ENCODE measurements at regions not wholly inside any gene's neighbourhood (a gene's known extent, or its start where the extent isn't known, plus 50 kb on each side); places are given as distances from the start of the nearest gene placed in this dataset.

DNA sequence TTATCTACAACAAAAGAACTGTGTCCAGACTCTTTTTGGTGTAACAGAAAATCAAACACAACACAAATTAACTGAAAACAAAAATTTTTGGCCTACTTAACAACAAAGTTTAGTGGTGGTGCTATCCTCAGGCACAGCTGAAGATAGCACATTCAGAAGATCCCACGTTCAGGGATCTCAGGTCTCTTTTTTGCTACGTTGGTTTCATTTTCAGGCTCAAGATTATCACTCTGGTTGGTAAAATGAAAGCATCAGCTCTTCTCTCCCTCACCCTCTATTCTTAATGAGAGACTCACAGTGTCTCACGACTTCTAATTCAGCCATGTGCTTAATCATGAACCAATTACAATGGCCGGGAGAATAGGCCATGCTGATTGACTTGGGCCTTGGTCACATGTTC is 146.9 kb upstream of the PTPRG start:
- Histone ChIP-seq H3K36me3 (replicated peaks in 1 of 2; ENCODE audit: control insufficient read depth in 1 of 2, insufficient read depth in 2 of 2, low read length in 1 of 2) (no peaks in the 10 kb centered on the region), H4K20me1 (ENCODE audit: insufficient read depth) (no peaks in the 10 kb centered on the region), H3K79me2 (ENCODE audit: insufficient read depth) (no peaks in the 10 kb centered on the region), H3K4me2 (no peak overlapping the region), H3K9me3 (no peaks in the 10 kb centered on the region), H3K4me1 (ENCODE audit: control insufficient read depth in 1 of 2, insufficient read depth in 2 of 2, low read depth in 1 of 2, low read length in 1 of 2) (peaks cover 0 to 2% of the 10 kb centered on the region in 2 experiments; a peak in 2 of 4 replicates), H3K9me2 (no peaks in the 10 kb centered on the region), H3K9ac (no peak overlapping the region), H3K4me3 (ENCODE audit: low read depth in 2 of 2, low read length in 1 of 2) (no peak overlapping the region), H3F3A (replicated peaks; ENCODE audit: insufficient read depth) (no peaks in the 10 kb centered on the region), H3K27me3 (ENCODE audit: insufficient read depth) (no peaks in the 10 kb centered on the region), H2AFZ (ENCODE audit: low read depth) (no peak overlapping the region; the same call in 1 of the 2 replicates), H3K27ac (ENCODE audit: low read depth in 2 of 2, low read length in 1 of 2) (no peak overlapping the region)
- TF ChIP-seq YY1 (IDR thresholded peaks at IDR 0.05; ENCODE audit: low read depth) (no peak), TAF1 (IDR thresholded peaks at IDR 0.05; ENCODE audit: borderline replicate concordance, low read depth, low read length) (no peak), TCF12 (IDR thresholded peaks at IDR 0.05) (no peak), FOXJ3 (CRISPR knock-in tag; IDR thresholded peaks at IDR 0.05) (no peak), POLR2AphosphoS5 (IDR thresholded peaks at IDR 0.05; ENCODE audit: low read depth, low read length) (no peak), TEAD4 (IDR thresholded peaks at IDR 0.05; ENCODE audit: borderline replicate concordance, insufficient read depth) (no peak)
- TF ChIP-seq, protein P1, sequence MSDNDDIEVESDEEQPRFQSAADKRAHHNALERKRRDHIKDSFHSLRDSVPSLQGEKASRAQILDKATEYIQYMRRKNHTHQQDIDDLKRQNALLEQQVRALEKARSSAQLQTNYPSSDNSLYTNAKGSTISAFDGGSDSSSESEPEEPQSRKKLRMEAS (IDR thresholded peaks at IDR 0.05; ENCODE audit: low read depth): no peak
- ChIA-PET CTCF (no interaction called here), POLR2A (no interaction called here)
- DNase-seq: no peak
- WGBS (ENCODE audit: low lambda C conversion rate): 58% methylated on average over 4 of the region's 4 CpGs

GRCh38 chr3:61415201-61415600 is 146.2 kb upstream of the PTPRG start:
- no peak overlapping the region for H3K27ac ChIP-seq (ENCODE audit: low read depth in 2 of 2, low read length in 1 of 2)
- no peak overlapping the region for H2AFZ ChIP-seq (ENCODE audit: low read depth)
- H3K9me2 ChIP-seq: no peaks in the 10 kb centered on the region
- no peaks in the 10 kb centered on the region for H3K36me3 ChIP-seq (replicated peaks in 1 of 2; ENCODE audit: control insufficient read depth in 1 of 2, insufficient read depth in 2 of 2, low read length in 1 of 2)
- no peak overlapping the region for H3K4me3 ChIP-seq (ENCODE audit: low read depth in 2 of 2, low read length in 1 of 2)
- POLR2A ChIA-PET: no interaction called here
- no peak for TF ChIP-seq TEAD4 (IDR thresholded peaks at IDR 0.05; ENCODE audit: borderline replicate concordance, insufficient read depth)
- TF ChIP-seq, protein P2, sequence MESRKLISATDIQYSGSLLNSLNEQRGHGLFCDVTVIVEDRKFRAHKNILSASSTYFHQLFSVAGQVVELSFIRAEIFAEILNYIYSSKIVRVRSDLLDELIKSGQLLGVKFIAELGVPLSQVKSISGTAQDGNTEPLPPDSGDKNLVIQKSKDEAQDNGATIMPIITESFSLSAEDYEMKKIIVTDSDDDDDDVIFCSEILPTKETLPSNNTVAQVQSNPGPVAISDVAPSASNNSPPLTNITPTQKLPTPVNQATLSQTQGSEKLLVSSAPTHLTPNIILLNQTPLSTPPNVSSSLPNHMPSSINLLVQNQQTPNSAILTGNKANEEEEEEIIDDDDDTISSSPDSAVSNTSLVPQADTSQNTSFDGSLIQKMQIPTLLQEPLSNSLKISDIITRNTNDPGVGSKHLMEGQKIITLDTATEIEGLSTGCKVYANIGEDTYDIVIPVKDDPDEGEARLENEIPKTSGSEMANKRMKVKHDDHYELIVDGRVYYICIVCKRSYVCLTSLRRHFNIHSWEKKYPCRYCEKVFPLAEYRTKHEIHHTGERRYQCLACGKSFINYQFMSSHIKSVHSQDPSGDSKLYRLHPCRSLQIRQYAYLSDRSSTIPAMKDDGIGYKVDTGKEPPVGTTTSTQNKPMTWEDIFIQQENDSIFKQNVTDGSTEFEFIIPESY (IDR thresholded peaks at IDR 0.05; ENCODE audit: borderline replicate concordance, low read depth): no peak
- no peak for TF ChIP-seq RCOR1 (IDR thresholded peaks at IDR 0.05; ENCODE audit: low read length)
- TF ChIP-seq YY1 (IDR thresholded peaks at IDR 0.05; ENCODE audit: low read depth): no peak
- TF ChIP-seq, protein P3, sequence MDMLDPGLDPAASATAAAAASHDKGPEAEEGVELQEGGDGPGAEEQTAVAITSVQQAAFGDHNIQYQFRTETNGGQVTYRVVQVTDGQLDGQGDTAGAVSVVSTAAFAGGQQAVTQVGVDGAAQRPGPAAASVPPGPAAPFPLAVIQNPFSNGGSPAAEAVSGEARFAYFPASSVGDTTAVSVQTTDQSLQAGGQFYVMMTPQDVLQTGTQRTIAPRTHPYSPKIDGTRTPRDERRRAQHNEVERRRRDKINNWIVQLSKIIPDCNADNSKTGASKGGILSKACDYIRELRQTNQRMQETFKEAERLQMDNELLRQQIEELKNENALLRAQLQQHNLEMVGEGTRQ (IDR thresholded peaks at IDR 0.05; ENCODE audit: borderline replicate concordance, low read depth, low read length): no peak
- TF ChIP-seq GATA2 (CRISPR knock-in tag; IDR thresholded peaks at IDR 0.05): no peak
- TF ChIP-seq, protein P1 (IDR thresholded peaks at IDR 0.05; ENCODE audit: low read depth): no peak
- TF ChIP-seq SMC3 (IDR thresholded peaks at IDR 0.05; ENCODE audit: low read depth, low read length): no peak
- TF ChIP-seq, protein P4, sequence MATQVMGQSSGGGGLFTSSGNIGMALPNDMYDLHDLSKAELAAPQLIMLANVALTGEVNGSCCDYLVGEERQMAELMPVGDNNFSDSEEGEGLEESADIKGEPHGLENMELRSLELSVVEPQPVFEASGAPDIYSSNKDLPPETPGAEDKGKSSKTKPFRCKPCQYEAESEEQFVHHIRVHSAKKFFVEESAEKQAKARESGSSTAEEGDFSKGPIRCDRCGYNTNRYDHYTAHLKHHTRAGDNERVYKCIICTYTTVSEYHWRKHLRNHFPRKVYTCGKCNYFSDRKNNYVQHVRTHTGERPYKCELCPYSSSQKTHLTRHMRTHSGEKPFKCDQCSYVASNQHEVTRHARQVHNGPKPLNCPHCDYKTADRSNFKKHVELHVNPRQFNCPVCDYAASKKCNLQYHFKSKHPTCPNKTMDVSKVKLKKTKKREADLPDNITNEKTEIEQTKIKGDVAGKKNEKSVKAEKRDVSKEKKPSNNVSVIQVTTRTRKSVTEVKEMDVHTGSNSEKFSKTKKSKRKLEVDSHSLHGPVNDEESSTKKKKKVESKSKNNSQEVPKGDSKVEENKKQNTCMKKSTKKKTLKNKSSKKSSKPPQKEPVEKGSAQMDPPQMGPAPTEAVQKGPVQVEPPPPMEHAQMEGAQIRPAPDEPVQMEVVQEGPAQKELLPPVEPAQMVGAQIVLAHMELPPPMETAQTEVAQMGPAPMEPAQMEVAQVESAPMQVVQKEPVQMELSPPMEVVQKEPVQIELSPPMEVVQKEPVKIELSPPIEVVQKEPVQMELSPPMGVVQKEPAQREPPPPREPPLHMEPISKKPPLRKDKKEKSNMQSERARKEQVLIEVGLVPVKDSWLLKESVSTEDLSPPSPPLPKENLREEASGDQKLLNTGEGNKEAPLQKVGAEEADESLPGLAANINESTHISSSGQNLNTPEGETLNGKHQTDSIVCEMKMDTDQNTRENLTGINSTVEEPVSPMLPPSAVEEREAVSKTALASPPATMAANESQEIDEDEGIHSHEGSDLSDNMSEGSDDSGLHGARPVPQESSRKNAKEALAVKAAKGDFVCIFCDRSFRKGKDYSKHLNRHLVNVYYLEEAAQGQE (IDR thresholded peaks at IDR 0.05; ENCODE audit: low read depth, low read length): no peak
- TF ChIP-seq RFX5 (IDR thresholded peaks at IDR 0.05; ENCODE audit: low read length): no peak
- TF ChIP-seq RXRA (IDR thresholded peaks at IDR 0.05; ENCODE audit: borderline replicate concordance, low read depth): no peak
- TF ChIP-seq POLR2AphosphoS5 (IDR thresholded peaks at IDR 0.05; ENCODE audit: low read depth, low read length): no peak
- no peak for TF ChIP-seq ELF1 (IDR thresholded peaks at IDR 0.05)
- TF ChIP-seq TCF12 (IDR thresholded peaks at IDR 0.05): no peak
- no peak for TF ChIP-seq CTCF (IDR thresholded peaks at IDR 0.05)
- no peak for TF ChIP-seq FOXM1 (IDR thresholded peaks at IDR 0.05; ENCODE audit: low read depth)
- H3K4me1 ChIP-seq (ENCODE audit: control insufficient read depth in 1 of 2, insufficient read depth in 2 of 2, low read depth in 1 of 2, low read length in 1 of 2): peaks cover 0 to 2% of the 10 kb centered on the region in 2 experiments; a peak in 2 of 4 replicates
- no peaks in the 10 kb centered on the region for H4K20me1 ChIP-seq (ENCODE audit: insufficient read depth)
- H3K4me2 ChIP-seq: no peak overlapping the region
- no peak overlapping the region for H3K9ac ChIP-seq
- CTCF ChIA-PET: no interaction called here
- H3F3A ChIP-seq (replicated peaks; ENCODE audit: insufficient read depth): no peaks in the 10 kb centered on the region
- DNase-seq: no peak
- WGBS (ENCODE audit: low lambda C conversion rate): 48% methylated on average over 2 of the region's 2 CpGs
- no peaks in the 10 kb centered on the region for H3K9me3 ChIP-seq
- H3K79me2 ChIP-seq (ENCODE audit: insufficient read depth): no peaks in the 10 kb centered on the region
- H3K27me3 ChIP-seq (ENCODE audit: insufficient read depth): no peaks in the 10 kb centered on the region
